BJ (cell line): ENCODE measurements at regions not wholly inside any gene's neighbourhood (a gene's known extent, or its start where the extent isn't known, plus 50 kb on each side); places are given as distances from the start of the nearest gene placed in this dataset.

Experiments used
- CTCF ChIA-PET: fragments of 350-600 bp; formaldehyde crosslinking; extraction: SDS; loops from one replicate; lab custom pipeline; 2021; ENCODE audit warnings: antibody characterized with exemption, inconsistent platforms; lab: Yijun Ruan, JAX
- POLR2A ChIA-PET: fragments of 300-600 bp; sonication (Branson Sonifier 250); formaldehyde crosslinking; extraction: SDS; loops from one replicate; lab custom pipeline; 2021; ENCODE audit warnings: antibody characterized with exemption; lab: Charles Lee
- DNase-seq: peaks from one replicate; pipeline ENCODE4 v3.0.0-alpha.2; 2011; ENCODE audit warnings: low read depth
- H3K27me3 ChIP-seq: 2 replicates; pipeline ENCODE4 v1.6.0; 2011; ENCODE audit warnings: low read length; ENCODE audit not compliant: control insufficient read depth, insufficient read depth
- H3K36me3 ChIP-seq: 2 replicates; pipeline ENCODE4 v1.5.1; 2011; ENCODE audit warnings: low read length; ENCODE audit not compliant: control insufficient read depth, insufficient read depth
- H3K4me3 ChIP-seq: 2 replicates; pipeline ENCODE4 v1.5.1; 2011; ENCODE audit warnings: low read depth, mild to moderate bottlenecking, control low read depth, low read length
- CTCF ChIP-seq: IDR thresholded peaks from 2 replicates; pipeline ENCODE4 v1.5.1; 2011; ENCODE audit warnings: low read depth, mild to moderate bottlenecking, control low read depth, inconsistent platforms, low read length, moderate library complexity; ENCODE audit not compliant: insufficient read depth

- no peak for TF ChIP-seq CTCF
- Histone ChIP-seq H3K4me3 (no peak overlapping the region), H3K27me3 (no peaks in the 10 kb centered on the region), H3K36me3 (no peaks in the 10 kb centered on the region)
- DNase-seq, result no peak
- ChIA-PET CTCF (interaction anchor here (1.6 kb wide), 1 partner anchor 15 kb away, joined by 3 read pairs; no protein-coding TSS in a partner anchor), POLR2A (no interaction called here)
Observed at GRCh38 chr12:102344691-102345090, 135.7 kb downstream of the IGF1 start.

GRCh38 chr12:102343361-102344121 is 136.8 kb downstream of the IGF1 start:
- no peaks in the 10 kb centered on the region for H3K36me3 ChIP-seq
- H3K27me3 ChIP-seq, result no peaks in the 10 kb centered on the region
- H3K4me3 ChIP-seq, result no peak overlapping the region
- no peak for DNase-seq
- POLR2A ChIA-PET, result no interaction called here
- CTCF ChIA-PET, result interaction anchor here (1.6 kb wide), 1 partner anchor 13 kb away, joined by 3 read pairs; no protein-coding TSS in a partner anchor
- no peak for TF ChIP-seq CTCF

- no peak overlapping the region for H3K4me3 ChIP-seq
- CTCF ChIA-PET, result no interaction called here
- no peaks in the 10 kb centered on the region for H3K36me3 ChIP-seq
- DNase-seq, result no peak
- no peaks in the 10 kb centered on the region for H3K27me3 ChIP-seq
- no peak for TF ChIP-seq CTCF
- POLR2A ChIA-PET, result no interaction called here
Observed at GRCh38 chr12:102342281-102343006, 137.9 kb downstream of the IGF1 start.

GRCh38 chr12:102334765-102335164 is 137.1 kb upstream of the PMCH start:
- no peaks in the 10 kb centered on the region for H3K36me3 ChIP-seq
- no peak for DNase-seq
- TF ChIP-seq CTCF, result no peak
- POLR2A ChIA-PET, result no interaction called here
- no peak overlapping the region for H3K4me3 ChIP-seq
- no peaks in the 10 kb centered on the region for H3K27me3 ChIP-seq
- CTCF ChIA-PET, result interaction anchor here (0.7 kb wide), 1 partner anchor 441 kb away, joined by 3 read pairs; no protein-coding TSS in a partner anchor

- Histone ChIP-seq H3K27me3 (no peaks in the 10 kb centered on the region), H3K4me3 (no peak overlapping the region), H3K36me3 (no peaks in the 10 kb centered on the region)
- no peak for TF ChIP-seq CTCF
- ChIA-PET POLR2A (no interaction called here), CTCF (no interaction called here)
- DNase-seq, result no peak
Observed at GRCh38 chr12:102331419-102331818, 133.8 kb upstream of the PMCH start.
